ENCODE measurements at regions not wholly inside any gene's neighbourhood (a gene's known extent, or its start where the extent isn't known, plus 50 kb on each side); places are given as distances from the start of the nearest gene placed in this dataset.

- H3K4me2 ChIP-seq (ENCODE audit: insufficient read depth, low read length), result no peak overlapping the region
- no peak for TF ChIP-seq OTX1 (CRISPR knock-in tag; IDR thresholded peaks at IDR 0.05)
- TF ChIP-seq CBFB (CRISPR knock-in tag; IDR thresholded peaks at IDR 0.05), result no peak
- no peak for TF ChIP-seq FOXP1 (CRISPR knock-in tag; IDR thresholded peaks at IDR 0.05)
- no peak for TF ChIP-seq ZNF232 (CRISPR knock-in tag; IDR thresholded peaks at IDR 0.05)
- TF ChIP-seq HMG20B (CRISPR knock-in tag; IDR thresholded peaks at IDR 0.05), result no peak
- no peak for TF ChIP-seq TCF7 (IDR thresholded peaks at IDR 0.05; ENCODE audit: borderline replicate concordance)
- no peak for TF ChIP-seq GABPB2 (CRISPR knock-in tag; conservative IDR thresholded peaks at IDR 0.05)
- TF ChIP-seq ZNF23 (CRISPR knock-in tag; IDR thresholded peaks at IDR 0.05), result no peak
- no peak for TF ChIP-seq PHF21A (IDR thresholded peaks at IDR 0.05; ENCODE audit: borderline replicate concordance, low read depth)
- no peak for TF ChIP-seq RBM22 (IDR thresholded peaks at IDR 0.05; ENCODE audit: low read depth, low read length, poor library complexity, severe bottlenecking)
- peaks cover 6% of the 10 kb centered on the region; the same call in 1 of the 2 replicates for H4K20me1 ChIP-seq (replicated peaks; ENCODE audit: control insufficient read depth, insufficient read depth, low read length)
- WGBS (ENCODE audit: insufficient coverage, low coverage, missing lambda C conversion rate), result 4% methylated on average over 7 of the region's 7 CpGs
- intact Hi-C loops (cut with micrococcal nuclease), result no loop called here
- ChIA-PET CTCF (ENCODE audit: low intra/inter-chr PET ratio) (no interaction called here), POLR2A (interaction anchor here (0.7 to 1.0 kb wide), 3 partner anchors 12 to 515 kb away, joined by 3 read pairs; no protein-coding TSS in a partner anchor)
- H3K27ac ChIP-seq (ENCODE audit: extremely low read depth, low read depth, low read length), result no peak overlapping the region
- H3K36me3 ChIP-seq (ENCODE audit: control insufficient read depth, insufficient read depth, low read length), result no peaks in the 10 kb centered on the region
- no peak for ATAC-seq
- in situ Hi-C loops (cut with MboI), result no loop called here
- no peak for DNase-seq (ENCODE audit: extremely low read depth in 1 of 4, low spot score in 3 of 4)
- peaks cover 36 to 89% of the 10 kb centered on the region in 2 experiments; a peak in 4 of 5 replicates for H3K27me3 ChIP-seq (ENCODE audit: control insufficient read depth in 2 of 2, insufficient read depth in 2 of 2, low read length in 2 of 2)
- no peak overlapping the region for H3K4me3 ChIP-seq
- no peak for FAIRE-seq
- no peak overlapping the region for H3K9ac ChIP-seq (ENCODE audit: insufficient read depth in 1 of 2, low read depth in 2 of 2, low read length in 2 of 2)
- no peaks in the 10 kb centered on the region for H3K9me1 ChIP-seq (ENCODE audit: control insufficient read depth, insufficient read depth, low read length)
- H3K9me3 ChIP-seq (replicated peaks; ENCODE audit: control insufficient read depth, insufficient read depth, low read depth, low read length), result no peaks in the 10 kb centered on the region
- BruUV-seq (replicated peaks), result no TSS peak
- no peak overlapping the region for H2AFZ ChIP-seq (ENCODE audit: low read depth, low read length)
- no peaks in the 10 kb centered on the region for H3K79me2 ChIP-seq (ENCODE audit: control insufficient read depth, insufficient read depth, low read length)
- H3K4me1 ChIP-seq (replicated peaks in 1 of 2; ENCODE audit: control insufficient read depth in 2 of 2, insufficient read depth in 2 of 2, low read length in 2 of 2), result no peaks in the 10 kb centered on the region; a peak in 1 of 5 replicates
These were observed 149.0 kb upstream of the UNC5B start for GRCh38 chr10:71063401-71063800.

All from K562 (cell line).